Aorta (tissue), 5 donors: ENCODE measurements at regions not wholly inside any gene's neighbourhood (a gene's known extent, or its start where the extent isn't known, plus 50 kb on each side); places are given as distances from the start of the nearest gene placed in this dataset.

Source experiments
- ATAC-seq: fragments of 200-7000 bp; cut with Tn5 transposase; one replicate; pipeline ENCODE4 v1.9.1; 2022; ENCODE audit warnings: moderate library complexity; ENCODE audit not compliant: low FRiP score
- DNase-seq, 2 donors: peaks; one replicate each; pipeline ENCODE4 v3.0.0-alpha.2; 2020
- H3K27ac ChIP-seq, 2 donors: one replicate each; pipeline ENCODE4 v1.5.1; 2013; ENCODE audit warnings: low read length in 2 of 2, mild to moderate bottlenecking in 2 of 2, moderate library complexity in 2 of 2, control low read depth in 1 of 2, inconsistent platforms in 1 of 2, low read depth in 1 of 2
- H3K27me3 ChIP-seq, 2 donors: one replicate each; pipeline ENCODE4 v1.6.1; 2013; ENCODE audit warnings: control low read depth in 1 of 2, low read length in 1 of 2, mild to moderate bottlenecking in 1 of 2, moderate library complexity in 1 of 2; ENCODE audit not compliant: insufficient read depth in 2 of 2, control insufficient read depth in 1 of 2
- H3K36me3 ChIP-seq, 2 donors: one replicate each; pipeline ENCODE4 v1.6.1; 2013; ENCODE audit warnings: control low read depth in 1 of 2, low read length in 1 of 2, mild to moderate bottlenecking in 1 of 2; ENCODE audit not compliant: insufficient read depth in 2 of 2, control insufficient read depth in 1 of 2
- H3K4me1 ChIP-seq, 2 donors: one replicate each; pipeline ENCODE4 v1.6.1; 2013; ENCODE audit warnings: low read length in 2 of 2, control low read depth in 1 of 2, mild to moderate bottlenecking in 1 of 2, moderate library complexity in 1 of 2; ENCODE audit not compliant: insufficient read depth in 2 of 2, control insufficient read depth in 1 of 2
- H3K4me3 ChIP-seq, 2 donors: one replicate each; pipeline ENCODE4 v1.5.1; 2013; ENCODE audit warnings: low read length in 2 of 2, control low read depth in 1 of 2, mild to moderate bottlenecking in 1 of 2
- H3K9me3 ChIP-seq: one replicate; pipeline ENCODE4 v1.6.1; 2013; ENCODE audit warnings: mild to moderate bottlenecking, low read length; ENCODE audit not compliant: control insufficient read depth
- WGBS, 2 donors: extraction: QIAGEN DNeasy Blood & Tissue Kit; methylation state at CpG; one replicate each; pipeline ENCODE4 v1.1.7; 2013; 5-methylcytosine and 5-hydroxymethylcytosine counted together
- intact Hi-C, 2 donors: fragments of 100-400 bp; cut with DNase I; formaldehyde crosslinking; loops; one replicate each; pipeline versions ENCODE4 v1.14.2 to v1.15.0; 2022
- donor health status: healthy with polysubstance abuse.
- donor health status: Bipolar disorder and iron deficiency.
- donor health status: DM: no; HTN: no; CAD: no.
- donor health status: DM: no; HTN: no; CAD: no.
- donor health status: DM: yes; HTN: yes; CAD: no.

GRCh38 chr22:22342697-22343580, 98.4 kb downstream of the VPREB1 start:
- intact Hi-C loops: no loop called here
- WGBS, 2 donors: 58 to 62% methylated on average over 8 of the region's 8 CpGs
- Histone ChIP-seq H3K4me1 (no peaks in the 10 kb centered on the region), H3K36me3 (no peaks in the 10 kb centered on the region), H3K27me3 (no peaks in the 10 kb centered on the region), H3K4me3 (no peak overlapping the region), H3K27ac (no peak overlapping the region), H3K9me3 (no peaks in the 10 kb centered on the region)
- DNase-seq: no peak
- ATAC-seq: no peak

DNA sequence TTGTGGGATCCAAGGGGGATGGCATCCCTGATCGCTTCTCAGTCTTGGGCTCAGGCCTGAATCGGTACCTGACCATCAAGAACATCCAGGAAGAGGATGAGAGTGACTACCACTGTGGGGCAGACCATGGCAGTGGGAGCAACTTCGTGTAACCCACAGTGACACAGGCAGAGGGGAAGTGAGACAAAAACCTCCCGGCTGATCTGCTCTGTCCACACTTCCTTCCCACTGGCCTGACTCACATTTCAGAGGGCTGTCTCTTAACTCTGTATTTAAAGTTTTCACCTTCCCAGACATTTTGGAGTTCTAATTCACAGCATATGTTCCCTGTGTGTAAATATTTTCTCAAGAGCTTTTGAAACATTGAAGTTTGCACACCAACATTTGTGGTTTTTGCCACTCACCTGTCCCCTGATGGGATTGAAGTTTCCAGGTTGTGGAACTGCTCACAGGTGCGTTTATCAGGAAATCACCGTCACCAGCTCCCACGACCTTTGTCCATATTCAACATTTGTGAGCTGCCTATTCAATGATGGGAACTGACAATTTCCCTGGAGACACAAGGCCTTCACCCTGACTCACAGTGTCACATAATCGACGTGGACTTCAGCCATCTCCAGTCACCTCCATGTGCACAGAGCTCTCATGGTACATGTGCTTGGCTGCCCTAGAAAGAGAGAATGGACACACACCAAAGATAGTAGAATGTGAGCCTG, 99.2 kb downstream of the VPREB1 start:
- Histone ChIP-seq H3K4me3 (no peak overlapping the region), H3K4me1 (no peaks in the 10 kb centered on the region), H3K27ac (no peak overlapping the region), H3K36me3 (no peaks in the 10 kb centered on the region), H3K27me3 (no peaks in the 10 kb centered on the region), H3K9me3 (no peaks in the 10 kb centered on the region)
- DNase-seq: no peak
- ATAC-seq: no peak
- intact Hi-C loops: no loop called here
- 65 to 74% methylated on average over 9 of the region's 9 CpGs for WGBS, 2 donors

DNA sequence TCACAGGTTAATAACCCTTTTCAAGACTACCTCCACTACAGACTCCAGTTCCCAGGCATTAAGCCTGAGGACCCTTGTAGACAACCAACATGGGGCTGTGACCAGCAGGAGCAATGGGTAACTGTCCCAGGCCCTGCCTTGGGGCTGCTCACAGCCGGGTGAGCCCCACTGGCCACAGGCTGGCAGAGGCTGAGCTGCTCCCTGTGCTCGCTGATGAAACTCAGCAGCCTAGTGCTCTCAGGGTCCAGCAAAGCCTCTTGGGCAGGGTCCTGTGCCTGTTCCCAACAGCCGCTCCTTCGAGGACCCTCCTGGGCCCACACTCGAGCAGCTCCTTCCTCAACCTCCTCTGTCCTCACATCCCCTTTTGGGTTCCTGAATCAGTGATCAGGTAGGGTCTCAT, 99.8 kb downstream of the VPREB1 start:
- intact Hi-C loops: no loop called here
- Histone ChIP-seq H3K4me3 (no peak overlapping the region), H3K27me3 (no peaks in the 10 kb centered on the region), H3K4me1 (no peaks in the 10 kb centered on the region), H3K9me3 (no peaks in the 10 kb centered on the region), H3K27ac (no peak overlapping the region), H3K36me3 (no peaks in the 10 kb centered on the region)
- no peak for DNase-seq
- 69 to 76% methylated on average over 5 of the region's 5 CpGs for WGBS, 2 donors
- ATAC-seq: no peak

DNA sequence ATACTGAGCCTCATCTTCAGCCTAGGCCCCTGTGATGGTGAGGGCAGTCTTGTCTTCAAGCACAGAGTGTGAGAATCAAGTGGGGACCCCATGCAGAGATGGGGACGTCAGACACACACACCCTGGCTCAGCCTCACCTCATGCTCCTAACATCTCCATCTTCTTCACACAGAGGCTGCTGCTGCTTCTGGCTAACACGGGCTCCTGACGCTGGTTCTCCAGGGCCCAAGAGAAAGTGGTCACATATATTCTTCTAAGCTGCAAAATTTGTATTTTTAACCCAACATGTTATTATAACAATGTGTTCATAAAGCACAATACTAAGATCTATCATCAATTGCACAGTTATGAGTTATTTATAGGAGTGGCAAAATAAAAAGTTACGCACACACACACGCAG, 101.2 kb downstream of the VPREB1 start:
- Histone ChIP-seq H3K27ac (no peak overlapping the region), H3K27me3 (no peaks in the 10 kb centered on the region), H3K9me3 (no peaks in the 10 kb centered on the region), H3K36me3 (no peaks in the 10 kb centered on the region), H3K4me3 (no peak overlapping the region), H3K4me1 (no peaks in the 10 kb centered on the region)
- DNase-seq (no peak), ATAC-seq (no peak)
- intact Hi-C loops: no loop called here
- WGBS, 2 donors: 62 to 66% methylated on average over 5 of the region's 5 CpGs

GRCh38 chr22:22346401-22347107, 102.0 kb downstream of the VPREB1 start:
- H3K36me3 ChIP-seq: no peaks in the 10 kb centered on the region
- no peak overlapping the region for H3K4me3 ChIP-seq
- DNase-seq (no peak), ATAC-seq (no peak)
- H3K27ac ChIP-seq: no peak overlapping the region
- H3K27me3 ChIP-seq: no peaks in the 10 kb centered on the region
- H3K9me3 ChIP-seq: no peaks in the 10 kb centered on the region
- intact Hi-C loops: no loop called here
- no peaks in the 10 kb centered on the region for H3K4me1 ChIP-seq
- 69 to 74% methylated on average over 3 of the region's 3 CpGs for WGBS, 2 donors

DNA sequence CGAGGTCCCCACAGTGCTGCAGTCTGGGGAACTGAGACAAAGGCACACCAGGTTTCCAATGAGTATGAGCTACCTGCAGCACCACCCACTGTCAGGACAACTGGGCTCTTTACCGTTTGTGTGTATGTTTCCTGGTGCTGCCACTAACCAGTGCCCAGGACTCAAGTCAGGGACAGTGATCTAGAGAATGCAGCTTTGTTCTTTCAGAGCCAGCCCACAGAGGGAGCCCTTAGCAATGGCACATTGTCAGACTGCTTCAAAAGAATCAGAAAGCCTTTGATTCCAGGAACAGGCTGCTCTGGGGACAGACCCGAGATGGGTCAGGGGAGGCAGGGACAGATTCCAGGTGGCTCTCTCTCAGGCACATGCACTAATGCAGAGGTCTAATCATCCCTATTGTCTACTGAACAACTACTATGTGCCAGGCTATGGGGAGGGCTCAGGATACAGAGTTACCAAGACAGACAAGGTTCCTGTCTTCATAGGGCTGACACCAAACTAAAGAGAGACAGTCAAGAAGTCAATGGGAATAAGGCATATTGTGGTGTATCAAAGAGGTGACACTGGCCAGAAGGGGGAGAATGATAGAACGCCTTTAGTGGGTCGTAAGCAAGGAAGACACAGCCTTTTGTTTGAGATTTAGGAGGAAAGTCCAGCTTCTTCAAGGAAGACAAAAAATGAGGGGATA, 103.7 kb downstream of the VPREB1 start:
- intact Hi-C loops: loop anchor here in 1 of 2 donors (2.0 kb wide), 1 partner anchor 51 kb away; no protein-coding TSS in a partner anchor
- Histone ChIP-seq H3K27ac (no peak overlapping the region), H3K36me3 (no peaks in the 10 kb centered on the region), H3K4me3 (no peak overlapping the region), H3K4me1 (no peaks in the 10 kb centered on the region), H3K9me3 (no peaks in the 10 kb centered on the region), H3K27me3 (no peaks in the 10 kb centered on the region)
- 35 to 40% methylated on average over 5 of the region's 5 CpGs for WGBS, 2 donors
- no peak for DNase-seq
- no peak for ATAC-seq

DNA sequence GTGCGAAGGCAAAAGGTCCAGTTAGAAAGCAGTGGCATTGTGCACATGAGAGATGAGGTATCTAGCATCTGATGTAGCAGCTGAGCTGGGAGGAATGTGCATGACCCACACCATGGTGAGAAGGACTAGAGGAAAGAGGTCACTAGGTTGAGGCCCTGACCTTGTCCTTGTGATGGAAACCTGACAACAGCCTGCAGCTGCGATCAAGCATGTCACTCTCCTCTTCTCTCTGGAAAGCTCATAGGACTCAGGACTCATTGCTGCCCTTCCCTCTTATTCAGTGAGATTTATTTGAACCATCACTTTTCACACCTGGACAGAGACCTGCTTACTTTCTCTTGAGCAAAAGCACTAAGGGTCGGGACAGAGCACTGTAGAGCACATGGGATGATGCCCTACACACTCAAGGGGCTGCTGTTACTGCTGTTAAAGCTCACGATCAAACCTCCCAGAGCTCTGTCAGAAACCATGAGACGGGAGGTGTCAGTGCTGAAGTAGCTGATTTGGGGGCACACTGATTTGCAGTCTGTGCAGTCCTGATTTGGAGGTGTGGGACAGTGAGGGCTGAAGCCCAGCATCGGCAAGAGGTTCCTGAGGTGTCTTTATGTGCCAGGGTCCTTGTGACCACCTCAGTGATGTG, 104.3 kb downstream of the VPREB1 start:
- 65 to 69% methylated on average over 6 of the region's 6 CpGs for WGBS, 2 donors
- no peak for ATAC-seq
- H3K27ac ChIP-seq: no peak overlapping the region
- H3K9me3 ChIP-seq: no peaks in the 10 kb centered on the region
- intact Hi-C loops: loop anchor here in 1 of 2 donors (2.0 kb wide), 1 partner anchor 50 kb away; no protein-coding TSS in a partner anchor
- no peaks in the 10 kb centered on the region for H3K4me1 ChIP-seq
- no peaks in the 10 kb centered on the region for H3K27me3 ChIP-seq
- no peak overlapping the region for H3K4me3 ChIP-seq
- no peak for DNase-seq
- no peaks in the 10 kb centered on the region for H3K36me3 ChIP-seq

- H3K36me3 ChIP-seq: no peaks in the 10 kb centered on the region
- ATAC-seq (no peak), DNase-seq (no peak)
- no peak overlapping the region for H3K27ac ChIP-seq
- H3K9me3 ChIP-seq: no peaks in the 10 kb centered on the region
- H3K4me1 ChIP-seq: no peaks in the 10 kb centered on the region
- 48 to 53% methylated on average over 3 of the region's 3 CpGs for WGBS, 2 donors
- H3K27me3 ChIP-seq: no peaks in the 10 kb centered on the region
- H3K4me3 ChIP-seq: no peak overlapping the region
- intact Hi-C loops: loop anchor here in 1 of 2 donors (2.0 kb wide), 1 partner anchor 49 kb away; no protein-coding TSS in a partner anchor
Measured at GRCh38 chr22:22349455-22349836, 104.9 kb downstream of the VPREB1 start.
